Sigmoid colon (tissue), 4 donors: ENCODE measurements at regions not wholly inside any gene's neighbourhood (a gene's known extent, or its start where the extent isn't known, plus 50 kb on each side); places are given as distances from the start of the nearest gene placed in this dataset.

Experiments used
- POLR2A ChIP-seq, 2 donors: fragments of 450-650 bp; IDR thresholded peaks; one replicate each; pipeline ENCODE4 v1.6.1; 2016; ENCODE audit warnings: antibody characterized with exemption in 2 of 2, mild to moderate bottlenecking in 2 of 2, moderate library complexity in 2 of 2
- POLR2AphosphoS5 ChIP-seq, 4 donors: sonication (generic); formaldehyde crosslinking; IDR thresholded peaks; one replicate each; pipeline ENCODE4 v1.6.1; 2017; ENCODE audit warnings: antibody characterized with exemption in 4 of 4
- TF ChIP-seq, protein P1 (sequence below), 4 experiments: fragments of 450-650 bp in 3 of 4; fragments of 200-600 bp in 1 of 4; IDR thresholded peaks; one replicate each; pipeline ENCODE4 v1.5.1; 2016 to 2019; ENCODE audit warnings: antibody characterized with exemption in 4 of 4, mild to moderate bottlenecking in 3 of 4, moderate library complexity in 2 of 4

GRCh38 chr10:31619531-31620061 lies 300.6 kb downstream of the ZEB1 start:
- TF ChIP-seq, protein P1, sequence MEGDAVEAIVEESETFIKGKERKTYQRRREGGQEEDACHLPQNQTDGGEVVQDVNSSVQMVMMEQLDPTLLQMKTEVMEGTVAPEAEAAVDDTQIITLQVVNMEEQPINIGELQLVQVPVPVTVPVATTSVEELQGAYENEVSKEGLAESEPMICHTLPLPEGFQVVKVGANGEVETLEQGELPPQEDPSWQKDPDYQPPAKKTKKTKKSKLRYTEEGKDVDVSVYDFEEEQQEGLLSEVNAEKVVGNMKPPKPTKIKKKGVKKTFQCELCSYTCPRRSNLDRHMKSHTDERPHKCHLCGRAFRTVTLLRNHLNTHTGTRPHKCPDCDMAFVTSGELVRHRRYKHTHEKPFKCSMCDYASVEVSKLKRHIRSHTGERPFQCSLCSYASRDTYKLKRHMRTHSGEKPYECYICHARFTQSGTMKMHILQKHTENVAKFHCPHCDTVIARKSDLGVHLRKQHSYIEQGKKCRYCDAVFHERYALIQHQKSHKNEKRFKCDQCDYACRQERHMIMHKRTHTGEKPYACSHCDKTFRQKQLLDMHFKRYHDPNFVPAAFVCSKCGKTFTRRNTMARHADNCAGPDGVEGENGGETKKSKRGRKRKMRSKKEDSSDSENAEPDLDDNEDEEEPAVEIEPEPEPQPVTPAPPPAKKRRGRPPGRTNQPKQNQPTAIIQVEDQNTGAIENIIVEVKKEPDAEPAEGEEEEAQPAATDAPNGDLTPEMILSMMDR (IDR thresholded peaks at IDR 0.05), result no peak
- TF ChIP-seq POLR2A (IDR thresholded peaks at IDR 0.05), result no peak
- TF ChIP-seq POLR2AphosphoS5 (IDR thresholded peaks at IDR 0.05), result no peak
